AG04449 (cell line): ENCODE measurements at regions not wholly inside any gene's neighbourhood (a gene's known extent, or its start where the extent isn't known, plus 50 kb on each side); places are given as distances from the start of the nearest gene placed in this dataset.

Experiments
- CTCF ChIA-PET: fragments of 350-600 bp; formaldehyde crosslinking; extraction: SDS; loops from one replicate; lab custom pipeline; 2021; ENCODE audit warnings: antibody characterized with exemption; lab: Yijun Ruan, JAX
- POLR2A ChIA-PET: fragments of 400-600, 350-600 bp; formaldehyde crosslinking; extraction: SDS; loops from one replicate; lab custom pipeline; 2020; ENCODE audit warnings: antibody characterized with exemption, inconsistent platforms; lab: Yijun Ruan, JAX
- DNase-seq: peaks from one replicate; pipeline ENCODE4 v3.0.0-alpha.2; 2010; ENCODE audit warnings: low read depth, low spot score
- H3K4me3 ChIP-seq: 2 replicates; pipeline ENCODE4 v1.5.1; 2011; ENCODE audit warnings: low read depth, mild to moderate bottlenecking, control low read depth, low read length
- TF ChIP-seq, protein P1 (sequence below): IDR thresholded peaks from one replicate; pipeline ENCODE4 v1.5.1; 2011; ENCODE audit warnings: mild to moderate bottlenecking, moderate library complexity, low read length, control low read depth, inconsistent platforms; ENCODE audit not compliant: insufficient read depth; ENCODE audit errors: missing control alignments

DNA sequence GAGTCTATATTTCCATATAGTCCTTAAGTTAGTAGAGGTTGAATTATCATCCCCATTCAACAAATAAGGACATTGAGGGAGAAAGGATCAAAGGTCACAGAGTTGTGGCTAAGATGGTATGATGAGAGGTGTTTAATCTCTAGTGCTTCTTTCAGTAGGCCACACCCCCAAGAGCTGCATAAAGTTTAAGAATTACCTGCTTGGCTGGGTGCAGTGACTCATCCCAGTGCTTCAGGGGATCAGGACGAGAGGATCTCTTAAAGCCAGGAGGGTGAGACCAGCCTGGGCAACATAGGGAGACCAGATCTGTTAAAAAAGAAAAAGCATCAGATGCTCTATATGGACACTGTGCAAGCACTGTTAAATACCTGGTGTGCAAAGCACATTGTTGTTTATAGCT lies 560.0 kb upstream of the KLHL1 start:
- no peak for DNase-seq
- H3K4me3 ChIP-seq = no peak overlapping the region
- CTCF ChIA-PET = no interaction called here
- POLR2A ChIA-PET = no interaction called here
- TF ChIP-seq, protein P1, sequence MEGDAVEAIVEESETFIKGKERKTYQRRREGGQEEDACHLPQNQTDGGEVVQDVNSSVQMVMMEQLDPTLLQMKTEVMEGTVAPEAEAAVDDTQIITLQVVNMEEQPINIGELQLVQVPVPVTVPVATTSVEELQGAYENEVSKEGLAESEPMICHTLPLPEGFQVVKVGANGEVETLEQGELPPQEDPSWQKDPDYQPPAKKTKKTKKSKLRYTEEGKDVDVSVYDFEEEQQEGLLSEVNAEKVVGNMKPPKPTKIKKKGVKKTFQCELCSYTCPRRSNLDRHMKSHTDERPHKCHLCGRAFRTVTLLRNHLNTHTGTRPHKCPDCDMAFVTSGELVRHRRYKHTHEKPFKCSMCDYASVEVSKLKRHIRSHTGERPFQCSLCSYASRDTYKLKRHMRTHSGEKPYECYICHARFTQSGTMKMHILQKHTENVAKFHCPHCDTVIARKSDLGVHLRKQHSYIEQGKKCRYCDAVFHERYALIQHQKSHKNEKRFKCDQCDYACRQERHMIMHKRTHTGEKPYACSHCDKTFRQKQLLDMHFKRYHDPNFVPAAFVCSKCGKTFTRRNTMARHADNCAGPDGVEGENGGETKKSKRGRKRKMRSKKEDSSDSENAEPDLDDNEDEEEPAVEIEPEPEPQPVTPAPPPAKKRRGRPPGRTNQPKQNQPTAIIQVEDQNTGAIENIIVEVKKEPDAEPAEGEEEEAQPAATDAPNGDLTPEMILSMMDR = no peak

DNA sequence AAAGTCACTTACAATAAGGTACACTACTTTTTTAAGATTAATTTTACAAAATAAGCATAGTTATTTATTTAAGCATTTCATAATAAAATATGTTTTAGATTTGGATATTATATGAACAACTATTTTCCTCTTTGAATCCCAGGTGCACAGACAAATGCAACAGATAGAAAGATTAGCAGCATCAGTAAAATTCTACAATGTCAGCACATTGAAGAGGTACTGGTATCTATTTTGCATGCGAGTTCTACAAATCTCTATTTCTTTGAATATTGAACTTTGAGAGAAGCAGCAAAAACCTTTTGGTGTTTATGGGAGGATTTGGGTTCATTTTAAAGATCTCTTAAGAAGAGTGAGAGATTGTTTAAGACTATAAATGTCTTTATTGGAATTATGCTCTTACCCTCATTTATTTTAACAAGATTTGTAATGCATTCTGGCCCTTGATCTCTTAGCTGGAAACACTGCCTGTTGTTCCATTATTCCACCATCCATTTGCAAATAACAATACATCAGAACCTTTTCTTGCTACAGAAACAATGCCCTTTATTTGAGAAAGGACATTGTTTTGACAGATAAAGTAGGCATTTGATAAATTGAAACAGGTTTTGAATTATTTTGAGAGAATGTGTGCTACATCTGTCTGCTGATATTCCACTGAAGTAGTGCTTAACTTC lies 558.8 kb upstream of the KLHL1 start:
- TF ChIP-seq, protein P1 = no peak
- POLR2A ChIA-PET = no interaction called here

DNA sequence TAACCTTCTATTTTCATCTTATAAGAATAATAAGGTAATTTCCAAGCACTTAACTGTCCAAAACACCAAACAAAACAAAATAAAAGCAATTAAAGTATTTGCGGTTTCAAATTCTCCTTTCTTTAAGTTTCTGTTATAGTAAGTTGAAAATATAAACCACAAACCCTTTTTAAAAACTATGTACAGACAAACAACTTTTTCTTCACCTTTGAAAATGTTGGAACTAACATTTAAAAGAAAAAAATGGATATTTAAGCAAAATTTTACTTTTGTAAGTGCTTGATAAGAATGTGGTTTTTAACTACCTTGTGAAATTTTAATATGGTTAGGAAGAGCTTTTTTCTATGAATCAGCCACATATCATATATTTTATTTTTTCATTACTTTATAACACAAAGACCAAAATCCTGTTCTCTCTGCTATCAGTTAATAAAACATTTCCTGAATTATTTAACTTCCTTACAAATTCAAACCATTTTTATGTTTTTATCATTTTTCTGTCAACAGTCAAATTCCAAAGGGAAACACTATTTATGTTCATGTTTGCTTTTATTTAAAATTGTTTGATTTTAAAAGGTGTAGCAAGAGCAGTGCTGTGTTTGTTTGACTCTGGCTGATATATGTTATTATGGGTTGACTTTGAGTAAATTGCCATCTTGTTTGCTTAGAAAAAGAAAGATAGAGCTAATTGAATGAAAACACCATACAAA lies 554.1 kb upstream of the KLHL1 start:
- no peak for DNase-seq
- ChIA-PET CTCF (no interaction called here), POLR2A (no interaction called here)
- TF ChIP-seq, protein P1 = no peak
- no peak overlapping the region for H3K4me3 ChIP-seq

More for the DNA sequence above, 558.8 kb upstream of the KLHL1 start:
- CTCF ChIA-PET = no interaction called here
- H3K4me3 ChIP-seq = no peak overlapping the region
- no peak for DNase-seq

DNA sequence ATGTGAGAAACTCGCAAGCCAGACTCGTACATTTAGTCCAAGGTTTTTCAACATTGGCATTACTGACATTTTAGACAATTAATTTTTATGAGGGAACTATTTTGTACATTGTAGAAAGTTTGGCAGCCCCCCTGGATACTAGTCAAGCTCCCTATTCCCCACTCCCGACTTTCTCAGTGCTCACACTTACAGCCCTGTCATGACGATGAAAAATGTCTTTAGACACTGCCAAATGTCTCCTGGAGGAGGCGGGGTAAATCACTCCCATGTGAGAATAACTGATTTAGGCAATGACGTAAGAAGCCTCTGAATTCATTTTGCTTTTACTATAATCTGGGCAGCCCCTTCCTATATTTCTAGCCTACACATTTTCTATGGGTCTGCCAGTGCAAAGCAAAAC lies 535.8 kb upstream of the KLHL1 start:
- H3K4me3 ChIP-seq = no peak overlapping the region
- CTCF ChIA-PET = no interaction called here
- POLR2A ChIA-PET = no interaction called here

DNA sequence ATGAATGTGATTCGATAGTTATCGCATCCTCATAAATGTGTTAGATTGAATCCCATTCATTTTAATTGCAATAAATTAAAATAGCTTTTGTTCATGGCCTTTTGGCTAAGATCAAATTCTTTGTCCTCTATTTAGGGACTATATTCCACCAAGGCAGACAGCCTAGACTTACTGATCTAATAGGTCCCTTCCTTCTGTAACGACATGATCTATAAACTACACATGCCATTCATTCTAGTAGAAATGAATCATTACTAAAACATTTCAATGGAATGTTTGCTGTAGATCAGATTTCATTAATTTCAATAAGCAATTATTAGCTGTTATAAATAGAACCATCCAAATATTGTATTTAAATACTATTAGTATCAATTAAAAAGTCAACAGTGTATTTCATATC lies 526.6 kb upstream of the KLHL1 start:
- TF ChIP-seq, protein P1 = no peak
- no peak for DNase-seq
- H3K4me3 ChIP-seq = no peak overlapping the region
- CTCF ChIA-PET = no interaction called here
- POLR2A ChIA-PET = no interaction called here

More for the DNA sequence above, 535.8 kb upstream of the KLHL1 start:
- no peak for DNase-seq
- TF ChIP-seq, protein P1 = no peak

DNA sequence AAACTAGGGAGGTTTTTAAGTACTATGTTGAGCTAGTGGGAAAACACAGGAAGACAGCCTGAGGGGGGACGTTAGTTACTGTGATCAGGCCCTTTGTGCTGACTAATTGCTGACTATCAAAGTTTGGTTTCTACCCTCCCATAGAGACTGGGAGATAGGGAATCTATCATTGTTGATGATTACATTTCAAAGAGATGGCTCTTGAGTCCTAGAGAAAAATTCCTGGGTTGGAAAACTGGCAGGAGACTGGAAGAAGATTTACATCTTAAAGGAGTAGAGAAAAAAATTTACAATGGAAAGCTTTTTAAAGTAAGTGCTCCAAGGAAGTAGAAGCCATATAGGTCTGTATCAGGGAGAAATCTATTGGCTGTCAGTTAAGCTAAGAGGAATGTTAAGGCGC lies 522.0 kb upstream of the KLHL1 start:
- POLR2A ChIA-PET = no interaction called here
- H3K4me3 ChIP-seq = no peak overlapping the region
- TF ChIP-seq, protein P1 = no peak
- no peak for DNase-seq
- CTCF ChIA-PET = no interaction called here
